WTC11 (cell line): ENCODE measurements at regions not wholly inside any gene's neighbourhood (a gene's known extent, or its start where the extent isn't known, plus 50 kb on each side); places are given as distances from the start of the nearest gene placed in this dataset.

Experiments used
- ATAC-seq: fragments of 200-7000 bp; cut with Tn5 transposase; 2 replicates; pipeline ENCODE4 v1.10.0; 2021; ENCODE audit warnings: mild to moderate bottlenecking, moderate library complexity
- CTCF ChIA-PET: fragments of 300-600 bp; sonication (Branson Sonifier 250); formaldehyde crosslinking; loops from one replicate; lab custom pipeline; 2021; ENCODE audit warnings: antibody characterized with exemption; lab: Charles Lee
- POLR2A ChIA-PET: fragments of 350-600 bp; sonication (Branson Sonifier 250); formaldehyde crosslinking; loops from one replicate; lab custom pipeline; 2021; ENCODE audit warnings: antibody characterized with exemption; lab: Charles Lee
- DNase-seq: peaks from one replicate; pipeline ENCODE4 v3.0.0; 2021; ENCODE audit warnings: low spot score
- H3K27ac Mint-ChIP-seq: 2 replicates; pipeline ENCODE4 v1.8.0; 2021; ENCODE audit warnings: mixed read lengths
- H3K27me3 Mint-ChIP-seq: 2 replicates; pipeline ENCODE4 v1.8.0; 2021; ENCODE audit warnings: low read depth, mild to moderate bottlenecking, moderate library complexity, mixed read lengths
- H3K36me3 Mint-ChIP-seq: 2 replicates; pipeline ENCODE4 v1.8.0; 2021; ENCODE audit warnings: mixed read lengths
- H3K4me1 Mint-ChIP-seq: 2 replicates; pipeline ENCODE4 v1.8.0; 2022; ENCODE audit warnings: mixed read lengths
- H3K4me3 Mint-ChIP-seq: 2 replicates; pipeline ENCODE4 v1.8.0; 2021; ENCODE audit warnings: mild to moderate bottlenecking, moderate library complexity, mixed read lengths
- H3K9me3 Mint-ChIP-seq: 2 replicates; pipeline ENCODE4 v1.8.0; 2021; ENCODE audit warnings: mixed read lengths
- AR ChIP-seq: fragments of 250-450 bp; sonication (Bioruptor Pico); IDR thresholded peaks from 2 replicates; pipeline ENCODE4 v1.9.0; 2021; ENCODE audit warnings: mild to moderate bottlenecking
- CTCF ChIP-seq: fragments of 200-600 bp; IDR thresholded peaks from 2 replicates; pipeline ENCODE4 v1.8.0; 2022; ENCODE audit warnings: antibody characterized with exemption
- FOXP4 ChIP-seq: sonication (generic); formaldehyde crosslinking; IDR thresholded peaks from 2 replicates; pipeline ENCODE4 v1.8.0; 2022; ENCODE audit warnings: mild to moderate bottlenecking, missing genetic modification reagents
- GABPB1 ChIP-seq: sonication (generic); formaldehyde crosslinking; IDR thresholded peaks from 2 replicates; pipeline ENCODE4 v1.8.1; 2023; ENCODE audit warnings: mild to moderate bottlenecking, missing genetic modification reagents
- NR1H2 ChIP-seq: sonication (generic); formaldehyde crosslinking; IDR thresholded peaks from 2 replicates; pipeline ENCODE4 v1.9.0; 2021; ENCODE audit warnings: mild to moderate bottlenecking, moderate library complexity, missing genetic modification reagents
- NR2C2 ChIP-seq: sonication (generic); formaldehyde crosslinking; IDR thresholded peaks from 2 replicates; pipeline ENCODE4 v1.8.0; 2022; ENCODE audit warnings: mild to moderate bottlenecking, missing genetic modification reagents
- PRDM15 ChIP-seq: sonication (generic); formaldehyde crosslinking; IDR thresholded peaks from 2 replicates; pipeline ENCODE4 v1.8.0; 2022; ENCODE audit warnings: missing genetic modification reagents
- RELA ChIP-seq: sonication (generic); formaldehyde crosslinking; IDR thresholded peaks from 2 replicates; pipeline ENCODE4 v1.8.1; 2022; ENCODE audit warnings: missing genetic modification reagents, mild to moderate bottlenecking, borderline replicate concordance
- SMAD4 ChIP-seq: sonication (generic); formaldehyde crosslinking; IDR thresholded peaks from 2 replicates; pipeline ENCODE4 v1.8.0; 2022; ENCODE audit warnings: mild to moderate bottlenecking, missing genetic modification reagents
- TEAD4 ChIP-seq: sonication (generic); formaldehyde crosslinking; IDR thresholded peaks from 2 replicates; pipeline ENCODE4 v1.8.0; 2022; ENCODE audit warnings: mild to moderate bottlenecking, missing genetic modification reagents
- ZNF219 ChIP-seq: sonication (generic); formaldehyde crosslinking; IDR thresholded peaks from 2 replicates; pipeline ENCODE4 v1.8.0; 2023; ENCODE audit warnings: missing genetic modification reagents, mild to moderate bottlenecking, borderline replicate concordance
- ZNF423 ChIP-seq: fragments of 250-450 bp; sonication (Bioruptor Pico); IDR thresholded peaks from 2 replicates; pipeline ENCODE4 v2.1.2; 2022; ENCODE audit warnings: mild to moderate bottlenecking, moderate library complexity
- ZNF532 ChIP-seq: fragments of 250-450 bp; sonication (Bioruptor Pico); IDR thresholded peaks from 2 replicates; pipeline ENCODE4 v1.9.0; 2021; ENCODE audit warnings: mild to moderate bottlenecking, borderline replicate concordance
- ZNF671 ChIP-seq: fragments of 250-450 bp; sonication (Bioruptor Pico); IDR thresholded peaks from 2 replicates; pipeline ENCODE4 v1.8.0; 2021; ENCODE audit warnings: mild to moderate bottlenecking
- ZSCAN18 ChIP-seq: fragments of 250-450 bp; sonication (Bioruptor Pico); IDR thresholded peaks from 2 replicates; pipeline ENCODE4 v2.1.2; 2022; ENCODE audit warnings: mild to moderate bottlenecking, moderate library complexity

GRCh38 chrX:7444967-7445366, 297.0 kb upstream of the PUDP start (continued):
- TF ChIP-seq PRDM15 (no peak), TEAD4 (CRISPR knock-in tag) (no peak), SMAD4 (no peak), GABPB1 (CRISPR knock-in tag) (no peak), NR1H2 (no peak), ZNF532 (CRISPR knock-in tag) (no peak), ZNF423 (CRISPR knock-in tag) (no peak), AR (CRISPR knock-in tag) (no peak), FOXP4 (CRISPR knock-in tag) (no peak)

GRCh38 chrX:7441586-7441985, 293.6 kb upstream of the PUDP start:
- POLR2A ChIA-PET, result no interaction called here
- ATAC-seq, result no peak
- no peaks in the 10 kb centered on the region for H3K36me3 Mint-ChIP-seq
- TF ChIP-seq CTCF (no peak), ZNF219 (CRISPR knock-in tag) (no peak), ZSCAN18 (CRISPR knock-in tag) (no peak), ZNF671 (no peak), NR2C2 (CRISPR knock-in tag) (no peak), RELA (CRISPR knock-in tag) (no peak)
- TF ChIP-seq, all 79 proteins: peak for 0
- H3K4me3 Mint-ChIP-seq, result no peak overlapping the region
- no peak for DNase-seq
- H3K9me3 Mint-ChIP-seq, result no peaks in the 10 kb centered on the region
- H3K27me3 Mint-ChIP-seq, result peaks cover 13% of the 10 kb centered on the region
- H3K27ac Mint-ChIP-seq, result no peak overlapping the region
- CTCF ChIA-PET, result no interaction called here
- H3K4me1 Mint-ChIP-seq, result peaks cover 22% of the 10 kb centered on the region
